ENCODE measurements at regions not wholly inside any gene's neighbourhood (a gene's known extent, or its start where the extent isn't known, plus 50 kb on each side); places are given as distances from the start of the nearest gene placed in this dataset.

- no peak overlapping the region for H3K27ac ChIP-seq (ENCODE audit: low read length)
Observed at GRCh38 chr12:124474709-124475108, 92.7 kb downstream of the NCOR2 start.

DNA sequence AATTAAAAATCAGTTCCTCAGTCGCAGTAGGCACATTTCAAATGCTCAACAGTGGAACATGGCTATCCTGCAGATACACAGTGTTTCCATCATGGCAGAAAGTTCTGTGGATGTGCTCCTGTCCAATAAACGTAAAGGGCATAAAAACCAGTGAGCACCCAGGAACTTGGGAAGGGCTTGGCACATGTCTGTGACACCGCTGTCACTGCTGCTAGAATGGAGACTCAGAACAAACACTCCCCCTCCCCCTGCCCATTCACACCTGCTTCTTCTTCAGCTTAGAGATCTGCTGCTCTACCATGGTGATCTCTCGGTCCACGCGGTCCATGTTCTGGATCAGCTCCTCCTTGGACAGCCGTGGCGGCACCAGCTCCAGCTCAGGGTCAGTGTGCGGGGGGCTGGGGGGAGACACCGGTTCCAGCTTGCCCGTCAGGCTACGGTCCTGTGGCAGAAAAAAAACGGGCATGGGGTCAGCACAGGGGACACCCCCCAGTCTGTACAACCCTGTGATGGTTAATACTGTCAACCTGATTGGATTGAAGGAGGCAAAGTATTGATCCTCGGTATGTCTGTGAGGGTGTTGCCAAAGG lies 94.6 kb downstream of the NCOR2 start:
- no peak overlapping the region for H3K27ac ChIP-seq (ENCODE audit: low read length)
- no peak overlapping the region for H3K9ac ChIP-seq (ENCODE audit: low read length)
- H3K9me2 ChIP-seq (replicated peaks; ENCODE audit: insufficient read depth, low read length) = no peaks in the 10 kb centered on the region
- DNase-seq = no peak
- H3F3A ChIP-seq (ENCODE audit: insufficient read depth, low read length) = no peaks in the 10 kb centered on the region
- H3K27me3 ChIP-seq (replicated peaks; ENCODE audit: insufficient read depth, low read length) = no peaks in the 10 kb centered on the region
- no peak overlapping the region for H3K4me2 ChIP-seq (ENCODE audit: low read depth, low read length)
- no peaks in the 10 kb centered on the region for H3K9me3 ChIP-seq (replicated peaks; ENCODE audit: insufficient read depth, low read length)
- H2AFZ ChIP-seq (ENCODE audit: low read length) = no peak overlapping the region
- TF ChIP-seq EZH2 (optimal IDR thresholded peaks at IDR 0.05; ENCODE audit: low read depth, low read length) = no peak
- TF ChIP-seq EZH2phosphoT487 (IDR thresholded peaks at IDR 0.05; ENCODE audit: low read length) = no peak
- TF ChIP-seq, protein P1, sequence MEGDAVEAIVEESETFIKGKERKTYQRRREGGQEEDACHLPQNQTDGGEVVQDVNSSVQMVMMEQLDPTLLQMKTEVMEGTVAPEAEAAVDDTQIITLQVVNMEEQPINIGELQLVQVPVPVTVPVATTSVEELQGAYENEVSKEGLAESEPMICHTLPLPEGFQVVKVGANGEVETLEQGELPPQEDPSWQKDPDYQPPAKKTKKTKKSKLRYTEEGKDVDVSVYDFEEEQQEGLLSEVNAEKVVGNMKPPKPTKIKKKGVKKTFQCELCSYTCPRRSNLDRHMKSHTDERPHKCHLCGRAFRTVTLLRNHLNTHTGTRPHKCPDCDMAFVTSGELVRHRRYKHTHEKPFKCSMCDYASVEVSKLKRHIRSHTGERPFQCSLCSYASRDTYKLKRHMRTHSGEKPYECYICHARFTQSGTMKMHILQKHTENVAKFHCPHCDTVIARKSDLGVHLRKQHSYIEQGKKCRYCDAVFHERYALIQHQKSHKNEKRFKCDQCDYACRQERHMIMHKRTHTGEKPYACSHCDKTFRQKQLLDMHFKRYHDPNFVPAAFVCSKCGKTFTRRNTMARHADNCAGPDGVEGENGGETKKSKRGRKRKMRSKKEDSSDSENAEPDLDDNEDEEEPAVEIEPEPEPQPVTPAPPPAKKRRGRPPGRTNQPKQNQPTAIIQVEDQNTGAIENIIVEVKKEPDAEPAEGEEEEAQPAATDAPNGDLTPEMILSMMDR (IDR thresholded peaks at IDR 0.05; ENCODE audit: low read length) = no peak
- no peaks in the 10 kb centered on the region for H3K36me3 ChIP-seq (replicated peaks; ENCODE audit: insufficient read depth, low read length)
- H3K4me3 ChIP-seq (ENCODE audit: low read length) = no peak overlapping the region
- no peaks in the 10 kb centered on the region for H3K4me1 ChIP-seq (ENCODE audit: low read length)
- H4K20me1 ChIP-seq (ENCODE audit: insufficient read depth, low read length) = no peaks in the 10 kb centered on the region
- H3K79me2 ChIP-seq (ENCODE audit: low read length) = peaks cover 26% of the 10 kb centered on the region

More at GRCh38 chr12:124474709-124475108, 92.7 kb downstream of the NCOR2 start:
- no peak for DNase-seq
- no peak overlapping the region for H3K4me2 ChIP-seq (ENCODE audit: low read depth, low read length)
- no peaks in the 10 kb centered on the region for H3K36me3 ChIP-seq (replicated peaks; ENCODE audit: insufficient read depth, low read length)
- H3F3A ChIP-seq (ENCODE audit: insufficient read depth, low read length) = no peaks in the 10 kb centered on the region
- H3K4me3 ChIP-seq (ENCODE audit: low read length) = no peak overlapping the region
- H4K20me1 ChIP-seq (ENCODE audit: insufficient read depth, low read length) = no peaks in the 10 kb centered on the region; the same call in 1 of the 2 replicates
- H2AFZ ChIP-seq (ENCODE audit: low read length) = no peak overlapping the region
- H3K9me3 ChIP-seq (replicated peaks; ENCODE audit: insufficient read depth, low read length) = no peaks in the 10 kb centered on the region
- H3K9me2 ChIP-seq (replicated peaks; ENCODE audit: insufficient read depth, low read length) = no peaks in the 10 kb centered on the region
- H3K27me3 ChIP-seq (replicated peaks; ENCODE audit: insufficient read depth, low read length) = no peaks in the 10 kb centered on the region
- peaks cover under 1% of the 10 kb centered on the region; the same call in 1 of the 2 replicates for H3K4me1 ChIP-seq (ENCODE audit: low read length)
- no peak overlapping the region for H3K9ac ChIP-seq (ENCODE audit: low read length)
- TF ChIP-seq, protein P1 (IDR thresholded peaks at IDR 0.05; ENCODE audit: low read length) = no peak
- TF ChIP-seq EZH2phosphoT487 (IDR thresholded peaks at IDR 0.05; ENCODE audit: low read length) = no peak
- TF ChIP-seq EZH2 (optimal IDR thresholded peaks at IDR 0.05; ENCODE audit: low read depth, low read length) = no peak
- H3K79me2 ChIP-seq (ENCODE audit: low read length) = peaks cover 36% of the 10 kb centered on the region

- no peak for TF ChIP-seq EZH2 (optimal IDR thresholded peaks at IDR 0.05; ENCODE audit: low read depth, low read length)
- TF ChIP-seq EZH2phosphoT487 (IDR thresholded peaks at IDR 0.05; ENCODE audit: low read length) = no peak
- TF ChIP-seq, protein P1 (IDR thresholded peaks at IDR 0.05; ENCODE audit: low read length) = no peak
- Histone ChIP-seq H3K27ac (ENCODE audit: low read length) (no peak overlapping the region), H3K9me2 (replicated peaks; ENCODE audit: insufficient read depth, low read length) (no peaks in the 10 kb centered on the region), H3K4me2 (ENCODE audit: low read depth, low read length) (no peak overlapping the region), H3K9me3 (replicated peaks; ENCODE audit: insufficient read depth, low read length) (no peaks in the 10 kb centered on the region), H2AFZ (ENCODE audit: low read length) (no peak overlapping the region), H3F3A (ENCODE audit: insufficient read depth, low read length) (no peaks in the 10 kb centered on the region), H3K79me2 (ENCODE audit: low read length) (peaks cover 20% of the 10 kb centered on the region), H3K36me3 (replicated peaks; ENCODE audit: insufficient read depth, low read length) (no peaks in the 10 kb centered on the region), H3K4me1 (ENCODE audit: low read length) (no peaks in the 10 kb centered on the region), H4K20me1 (ENCODE audit: insufficient read depth, low read length) (no peaks in the 10 kb centered on the region), H3K4me3 (ENCODE audit: low read length) (no peak overlapping the region), H3K9ac (ENCODE audit: low read length) (no peak overlapping the region), H3K27me3 (replicated peaks; ENCODE audit: insufficient read depth, low read length) (no peaks in the 10 kb centered on the region)
- no peak for DNase-seq
Observed at GRCh38 chr12:124471828-124472227, 95.6 kb downstream of the NCOR2 start.
